GM10266 (cell line): ENCODE measurements at regions not wholly inside any gene's neighbourhood (a gene's known extent, or its start where the extent isn't known, plus 50 kb on each side); places are given as distances from the start of the nearest gene placed in this dataset.

Experiments
- DNase-seq: peaks from one replicate; pipeline ENCODE4 v3.0.0; 2012; ENCODE audit errors: extremely low spot score
- TF ChIP-seq, protein P1 (sequence below): IDR thresholded peaks from 2 replicates; pipeline ENCODE4 v1.5.1; 2012; ENCODE audit warnings: mild to moderate bottlenecking, low read depth; ENCODE audit not compliant: control insufficient read depth, insufficient read depth; ENCODE audit errors: missing control alignments

DNA sequence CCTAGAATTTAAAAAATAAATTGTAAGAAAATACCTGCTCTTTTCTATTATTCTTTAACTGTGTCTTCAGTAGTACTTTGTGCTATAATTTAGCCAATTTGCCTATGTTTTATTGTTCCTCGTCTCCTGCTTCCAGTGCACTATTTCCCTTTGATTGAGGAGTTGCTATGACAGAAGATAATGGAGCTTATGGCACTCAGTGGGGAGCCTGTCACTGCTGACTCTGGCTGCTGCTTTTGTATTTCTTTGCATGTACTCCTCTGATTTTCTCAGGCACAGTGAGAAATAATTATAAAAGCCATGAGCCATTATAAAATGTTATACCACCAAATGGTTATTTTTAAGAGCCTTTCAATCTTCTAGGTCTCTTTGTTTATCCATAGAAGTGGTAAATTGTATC lies 1310.8 kb upstream of the SLC39A10 start:
- no peak for DNase-seq
- TF ChIP-seq, protein P1, sequence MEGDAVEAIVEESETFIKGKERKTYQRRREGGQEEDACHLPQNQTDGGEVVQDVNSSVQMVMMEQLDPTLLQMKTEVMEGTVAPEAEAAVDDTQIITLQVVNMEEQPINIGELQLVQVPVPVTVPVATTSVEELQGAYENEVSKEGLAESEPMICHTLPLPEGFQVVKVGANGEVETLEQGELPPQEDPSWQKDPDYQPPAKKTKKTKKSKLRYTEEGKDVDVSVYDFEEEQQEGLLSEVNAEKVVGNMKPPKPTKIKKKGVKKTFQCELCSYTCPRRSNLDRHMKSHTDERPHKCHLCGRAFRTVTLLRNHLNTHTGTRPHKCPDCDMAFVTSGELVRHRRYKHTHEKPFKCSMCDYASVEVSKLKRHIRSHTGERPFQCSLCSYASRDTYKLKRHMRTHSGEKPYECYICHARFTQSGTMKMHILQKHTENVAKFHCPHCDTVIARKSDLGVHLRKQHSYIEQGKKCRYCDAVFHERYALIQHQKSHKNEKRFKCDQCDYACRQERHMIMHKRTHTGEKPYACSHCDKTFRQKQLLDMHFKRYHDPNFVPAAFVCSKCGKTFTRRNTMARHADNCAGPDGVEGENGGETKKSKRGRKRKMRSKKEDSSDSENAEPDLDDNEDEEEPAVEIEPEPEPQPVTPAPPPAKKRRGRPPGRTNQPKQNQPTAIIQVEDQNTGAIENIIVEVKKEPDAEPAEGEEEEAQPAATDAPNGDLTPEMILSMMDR: no peak

DNA sequence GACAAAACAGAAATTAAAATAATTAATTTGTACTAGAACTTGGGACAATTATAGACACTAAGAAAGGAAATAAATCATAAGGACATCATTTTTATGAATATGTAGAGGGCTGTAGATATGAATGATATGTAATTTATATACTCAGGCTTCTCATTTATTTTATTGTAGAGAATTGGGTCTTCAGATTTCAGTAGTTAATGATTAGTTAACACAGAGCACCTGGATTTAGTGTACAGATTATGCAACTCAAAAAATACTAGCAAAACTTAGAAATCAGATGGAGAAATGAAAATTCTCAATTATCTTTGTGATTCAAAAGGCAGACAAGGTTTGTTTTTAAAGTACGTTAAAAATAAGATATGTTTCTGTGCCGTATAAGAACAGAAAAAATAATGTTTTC lies 1311.7 kb upstream of the SLC39A10 start:
- TF ChIP-seq, protein P1: no peak
- DNase-seq: no peak

DNA sequence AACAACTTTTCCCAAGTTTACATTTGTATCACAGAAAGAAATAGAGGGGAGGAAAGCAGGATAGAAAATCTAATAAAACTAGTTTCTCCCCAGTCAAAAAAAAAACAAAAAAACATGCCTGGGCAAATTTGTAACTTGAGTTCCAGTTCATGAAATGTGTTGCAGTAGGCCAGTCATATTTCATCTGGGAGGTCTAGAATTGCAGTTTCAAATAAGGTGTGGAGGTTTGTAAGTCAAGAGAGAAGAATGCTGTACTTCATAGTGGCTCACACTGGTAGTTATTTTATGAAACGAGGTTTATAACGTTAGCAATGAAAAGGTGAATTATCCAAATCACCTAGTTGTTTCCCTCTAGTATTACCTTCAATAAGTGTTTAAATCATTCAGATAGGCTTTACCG lies 1313.9 kb upstream of the SLC39A10 start:
- TF ChIP-seq, protein P1: no peak
- DNase-seq: no peak

DNA sequence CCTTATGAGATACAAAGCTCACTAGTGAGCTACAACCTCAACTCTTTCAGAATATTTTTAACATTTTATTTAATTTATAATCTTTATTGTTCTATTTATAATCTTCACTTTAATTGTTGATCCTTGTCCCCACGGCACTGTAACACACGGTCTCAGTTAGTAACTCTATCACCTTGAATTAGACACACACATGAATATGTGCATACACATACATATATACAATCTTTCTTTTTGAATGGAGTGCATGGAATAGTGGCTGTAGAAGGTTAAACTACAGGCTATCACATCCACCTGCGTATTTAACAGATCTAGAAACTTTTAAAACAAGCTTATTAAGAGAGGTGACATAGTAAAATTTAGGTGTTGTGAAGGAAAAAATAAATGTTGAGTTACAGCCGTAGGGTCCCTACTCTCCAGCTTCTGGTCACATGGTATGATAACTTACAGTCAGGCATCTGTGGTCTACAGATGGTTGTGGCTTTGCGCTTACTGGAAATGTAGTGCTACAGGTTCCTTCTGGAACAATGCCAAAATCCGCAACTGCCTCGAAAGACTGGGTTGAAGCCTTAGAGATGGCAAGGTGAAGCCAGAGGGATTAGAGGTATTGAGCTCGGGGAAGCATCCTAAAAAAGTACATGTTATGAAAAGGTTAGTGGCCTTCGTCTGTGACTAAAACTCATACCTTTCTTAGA lies 1324.1 kb upstream of the SLC39A10 start:
- no peak for DNase-seq
- TF ChIP-seq, protein P1: no peak

DNA sequence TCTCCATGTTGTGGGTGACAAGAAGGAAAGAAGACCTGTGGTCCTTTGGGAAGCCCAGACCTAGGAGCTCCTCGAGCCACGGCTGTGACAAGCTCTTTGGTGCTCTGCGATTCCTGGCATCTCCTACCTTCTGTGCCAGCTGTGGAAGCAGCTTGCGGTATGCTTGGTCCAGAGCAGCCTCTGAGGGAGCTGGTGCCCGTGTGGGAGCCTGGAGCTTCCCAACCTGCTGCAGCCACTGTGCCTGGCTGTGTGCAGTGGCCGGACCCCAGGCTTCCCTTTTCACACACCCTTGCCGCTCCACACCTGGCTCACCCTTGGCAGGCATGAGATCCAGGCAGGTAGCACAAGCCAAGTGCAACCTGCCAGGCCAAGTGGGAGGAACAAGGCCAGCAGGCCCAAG lies 1328.6 kb upstream of the SLC39A10 start:
- TF ChIP-seq, protein P1: no peak
- DNase-seq: no peak

DNA sequence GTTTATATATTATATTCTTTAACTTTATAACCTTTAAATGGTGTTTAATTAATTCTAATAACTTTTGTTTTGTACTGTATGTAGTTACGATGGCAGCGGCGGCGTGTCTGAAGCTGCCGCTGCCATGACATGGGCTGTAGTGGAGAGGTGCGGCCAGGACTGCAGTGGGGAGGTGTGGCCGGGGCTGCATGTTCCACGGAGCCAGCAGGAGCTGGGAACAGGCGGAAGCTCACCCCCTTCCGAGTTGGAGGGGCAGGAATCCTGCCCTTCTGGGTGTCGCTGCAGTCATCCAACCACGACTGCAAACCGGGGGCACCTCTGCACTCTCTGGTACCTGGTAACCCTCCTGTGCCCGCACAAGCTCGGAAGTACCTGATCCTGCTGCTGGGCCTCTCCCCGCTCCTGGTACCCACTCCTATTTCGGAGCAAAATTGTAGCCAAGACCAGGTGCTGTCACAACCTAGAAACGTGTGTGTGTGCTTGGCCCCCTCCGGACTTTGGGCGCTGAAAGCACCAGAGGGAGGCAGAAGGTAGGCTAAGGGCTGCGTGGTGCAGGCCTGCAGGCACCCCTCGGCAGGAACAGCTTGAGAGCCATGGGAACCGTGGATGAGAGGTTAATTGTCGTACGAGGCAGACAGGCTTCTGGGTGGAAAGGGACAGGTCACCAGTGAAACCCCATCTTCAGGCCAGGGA lies 1329.7 kb upstream of the SLC39A10 start:
- TF ChIP-seq, protein P1: no peak
- no peak for DNase-seq

DNA sequence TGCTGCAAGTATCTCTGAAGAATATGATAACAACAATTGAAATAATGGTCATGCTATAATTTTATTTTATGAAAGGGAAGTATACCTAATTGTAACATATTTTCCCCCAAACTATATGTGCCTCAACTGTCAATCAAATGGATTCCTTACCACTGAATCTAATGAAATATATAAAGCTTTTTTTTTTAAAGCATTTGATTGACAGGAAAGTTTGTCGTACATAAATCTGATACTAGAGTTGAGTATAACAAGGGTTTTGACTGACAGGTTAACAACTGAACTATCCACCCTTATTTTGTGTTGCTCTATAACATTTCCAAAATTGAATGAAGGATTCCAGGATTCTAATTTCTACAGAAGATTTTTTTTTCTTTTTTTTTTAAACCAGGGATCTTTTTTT lies 1333.3 kb upstream of the SLC39A10 start:
- TF ChIP-seq, protein P1: no peak
- DNase-seq: no peak
